ENCODE measurements at regions not wholly inside any gene's neighbourhood (a gene's known extent, or its start where the extent isn't known, plus 50 kb on each side); places are given as distances from the start of the nearest gene placed in this dataset.

DNA sequence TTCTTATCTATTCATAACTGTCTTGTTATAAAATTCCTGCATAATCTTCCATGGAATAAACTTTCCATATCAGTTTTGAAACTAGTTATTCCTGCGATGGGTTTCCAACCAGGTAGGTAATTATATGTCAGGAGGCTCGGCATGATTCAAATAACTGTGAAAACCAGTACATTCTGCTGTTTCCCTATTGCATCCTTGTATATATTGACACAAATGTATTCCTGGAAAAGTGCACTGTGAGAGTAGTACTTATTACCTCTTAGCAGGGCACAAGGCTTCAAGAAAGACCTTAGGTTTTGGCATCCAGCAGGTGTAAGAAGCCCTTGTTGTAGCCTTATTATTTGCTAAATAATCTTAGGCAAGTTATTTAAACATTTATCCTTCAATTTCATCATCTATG, 1131.3 kb upstream of the ATXN8OS start:
- DNase-seq (ENCODE audit: low read depth, low spot score) (no peak), FAIRE-seq (no peak)
- Histone ChIP-seq H3K9ac (ENCODE audit: control insufficient read depth, extremely low read depth, insufficient read depth, low read length) (no peak overlapping the region), H3K4me1 (ENCODE audit: control insufficient read depth, extremely low read depth, insufficient read depth, low read length) (no peaks in the 10 kb centered on the region), H3K4me2 (ENCODE audit: control insufficient read depth, extremely low read depth, insufficient read depth, low read depth, low read length) (no peak overlapping the region), H3K36me3 (ENCODE audit: control insufficient read depth in 2 of 2, extremely low read depth in 1 of 2, insufficient read depth in 2 of 2, low read length in 2 of 2) (no peaks in the 10 kb centered on the region), H3K4me3 (ENCODE audit: control insufficient read depth in 2 of 3, extremely low read depth in 1 of 3, insufficient read depth in 2 of 3, low read depth in 1 of 3, low read length in 3 of 3) (no peak overlapping the region), H3K79me2 (ENCODE audit: control insufficient read depth, insufficient read depth, low read length) (no peaks in the 10 kb centered on the region), H3K9me3 (ENCODE audit: control insufficient read depth, low read depth, low read length) (no peaks in the 10 kb centered on the region), H3K9me1 (ENCODE audit: control insufficient read depth, extremely low read depth, insufficient read depth, low read length) (no peaks in the 10 kb centered on the region), H3K27ac (ENCODE audit: control insufficient read depth, insufficient read depth, low read length) (no peak overlapping the region), H4K20me1 (ENCODE audit: control insufficient read depth, extremely low read depth, insufficient read depth, low read length) (no peaks in the 10 kb centered on the region), H2AFZ (ENCODE audit: control insufficient read depth, low read length) (no peak overlapping the region), H3K27me3 (ENCODE audit: control insufficient read depth, extremely low read depth, insufficient read depth, low read length) (no peaks in the 10 kb centered on the region)
- dilution Hi-C loops (cut with MboI; ENCODE audit: extremely low pct_ligation_motif_present, low sequenced_read_pairs) = no loop called here
- TF ChIP-seq, protein P1, sequence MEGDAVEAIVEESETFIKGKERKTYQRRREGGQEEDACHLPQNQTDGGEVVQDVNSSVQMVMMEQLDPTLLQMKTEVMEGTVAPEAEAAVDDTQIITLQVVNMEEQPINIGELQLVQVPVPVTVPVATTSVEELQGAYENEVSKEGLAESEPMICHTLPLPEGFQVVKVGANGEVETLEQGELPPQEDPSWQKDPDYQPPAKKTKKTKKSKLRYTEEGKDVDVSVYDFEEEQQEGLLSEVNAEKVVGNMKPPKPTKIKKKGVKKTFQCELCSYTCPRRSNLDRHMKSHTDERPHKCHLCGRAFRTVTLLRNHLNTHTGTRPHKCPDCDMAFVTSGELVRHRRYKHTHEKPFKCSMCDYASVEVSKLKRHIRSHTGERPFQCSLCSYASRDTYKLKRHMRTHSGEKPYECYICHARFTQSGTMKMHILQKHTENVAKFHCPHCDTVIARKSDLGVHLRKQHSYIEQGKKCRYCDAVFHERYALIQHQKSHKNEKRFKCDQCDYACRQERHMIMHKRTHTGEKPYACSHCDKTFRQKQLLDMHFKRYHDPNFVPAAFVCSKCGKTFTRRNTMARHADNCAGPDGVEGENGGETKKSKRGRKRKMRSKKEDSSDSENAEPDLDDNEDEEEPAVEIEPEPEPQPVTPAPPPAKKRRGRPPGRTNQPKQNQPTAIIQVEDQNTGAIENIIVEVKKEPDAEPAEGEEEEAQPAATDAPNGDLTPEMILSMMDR (optimal IDR thresholded peaks at IDR 0.05 in 1 of 3, IDR thresholded peaks at IDR 0.05 in 1 of 3, conservative IDR thresholded peaks at IDR 0.05 in 1 of 3; ENCODE audit: extremely low read depth in 1 of 3, insufficient read depth in 2 of 3, low read length in 3 of 3) = no peak
- no peak for TF ChIP-seq EZH2 (IDR thresholded peaks at IDR 0.05; ENCODE audit: low read length)

DNA sequence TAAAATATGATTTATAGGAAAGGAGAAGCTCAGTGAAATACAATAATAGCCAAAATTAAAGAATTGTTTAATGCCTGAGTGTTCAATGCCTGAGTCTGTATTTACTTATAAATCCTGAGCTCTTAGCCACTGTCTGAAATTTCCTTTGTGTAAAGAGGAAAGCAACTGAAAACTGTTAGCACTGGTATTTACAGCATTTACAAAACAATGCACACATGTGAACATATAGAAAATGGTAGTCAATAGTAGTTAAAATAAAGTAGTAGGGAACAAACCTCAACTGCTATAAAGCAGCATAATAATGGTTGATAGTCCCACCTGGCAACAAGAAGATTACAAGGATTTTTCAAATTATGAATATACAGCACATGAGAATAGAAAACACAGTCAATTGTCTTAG, 1137.1 kb upstream of the ATXN8OS start:
- Histone ChIP-seq H3K4me1 (ENCODE audit: control insufficient read depth, extremely low read depth, insufficient read depth, low read length) (no peaks in the 10 kb centered on the region), H3K9ac (ENCODE audit: control insufficient read depth, extremely low read depth, insufficient read depth, low read length) (no peak overlapping the region), H3K27ac (ENCODE audit: control insufficient read depth, insufficient read depth, low read length) (no peak overlapping the region), H3K4me3 (ENCODE audit: control insufficient read depth in 2 of 3, extremely low read depth in 1 of 3, insufficient read depth in 2 of 3, low read depth in 1 of 3, low read length in 3 of 3) (no peak overlapping the region), H3K27me3 (ENCODE audit: control insufficient read depth, extremely low read depth, insufficient read depth, low read length) (no peaks in the 10 kb centered on the region), H4K20me1 (ENCODE audit: control insufficient read depth, extremely low read depth, insufficient read depth, low read length) (no peaks in the 10 kb centered on the region), H2AFZ (ENCODE audit: control insufficient read depth, low read length) (no peak overlapping the region), H3K79me2 (ENCODE audit: control insufficient read depth, insufficient read depth, low read length) (no peaks in the 10 kb centered on the region), H3K9me3 (ENCODE audit: control insufficient read depth, low read depth, low read length) (no peaks in the 10 kb centered on the region), H3K9me1 (ENCODE audit: control insufficient read depth, extremely low read depth, insufficient read depth, low read length) (no peaks in the 10 kb centered on the region), H3K4me2 (ENCODE audit: control insufficient read depth, extremely low read depth, insufficient read depth, low read depth, low read length) (no peak overlapping the region), H3K36me3 (ENCODE audit: control insufficient read depth in 2 of 2, extremely low read depth in 1 of 2, insufficient read depth in 2 of 2, low read length in 2 of 2) (no peaks in the 10 kb centered on the region)
- no peak for FAIRE-seq
- dilution Hi-C loops (cut with MboI; ENCODE audit: extremely low pct_ligation_motif_present, low sequenced_read_pairs) = no loop called here
- DNase-seq (ENCODE audit: low read depth, low spot score) = no peak
- no peak for TF ChIP-seq EZH2 (IDR thresholded peaks at IDR 0.05; ENCODE audit: low read length)
- TF ChIP-seq, protein P1 (optimal IDR thresholded peaks at IDR 0.05 in 1 of 3, IDR thresholded peaks at IDR 0.05 in 1 of 3, conservative IDR thresholded peaks at IDR 0.05 in 1 of 3; ENCODE audit: extremely low read depth in 1 of 3, insufficient read depth in 2 of 3, low read length in 3 of 3) = no peak

Measured in keratinocyte (primary cell).